Esophagus squamous epithelium (tissue), 5 donors: ENCODE measurements at regions not wholly inside any gene's neighbourhood (a gene's known extent, or its start where the extent isn't known, plus 50 kb on each side); places are given as distances from the start of the nearest gene placed in this dataset.
A peak's percentile ranks its signal among the peaks of the same experiment; 100 is the strongest.

Experiments
- DNase-seq: peaks from one replicate; lab custom pipeline; 2025; lab: John Stamatoyannopoulos, UW
- H3K27ac ChIP-seq, 4 donors: fragments of 200-600 bp; sonication (generic); one replicate each; pipeline ENCODE4 v1.5.1; 2016 to 2019; ENCODE audit warnings: mild to moderate bottlenecking in 1 of 4
- H3K27me3 ChIP-seq, 4 donors: fragments of 200-600 bp; sonication (generic); 1 replicate in 3 of 4; 2 replicates in 1 of 4; pipeline versions ENCODE4 v1.5.1 to v1.6.0; 2017 to 2021; ENCODE audit warnings: antibody characterized with exemption in 1 of 4
- H3K36me3 ChIP-seq, 3 donors: fragments of 200-600 bp; sonication (generic); one replicate each; pipeline ENCODE4 v1.5.1; 2016 to 2019
- H3K4me1 ChIP-seq, 3 donors: fragments of 200-600 bp; sonication (generic); one replicate each; pipeline ENCODE4 v1.5.1; 2017 to 2019
- H3K4me3 ChIP-seq, 4 donors: fragments of 200-600 bp; sonication (generic); 1 replicate in 3 of 4; 2 replicates in 1 of 4; pipeline ENCODE4 v1.5.1; 2016 to 2019; ENCODE audit warnings: mild to moderate bottlenecking in 2 of 4, moderate library complexity in 1 of 4
- H3K9me3 ChIP-seq, 3 donors: fragments of 200-600 bp; sonication (generic); one replicate each; pipeline ENCODE4 v1.5.1; 2016 to 2019
- CTCF ChIP-seq, 6 experiments: fragments of 450-650 bp in 4 of 6; fragments of 200-600 bp in 2 of 6; sonication (generic) in 2 of 6; IDR thresholded peaks; one replicate each; pipeline ENCODE4 v1.5.1; 2016 to 2019; ENCODE audit warnings: antibody characterized with exemption in 6 of 6, mild to moderate bottlenecking in 4 of 6, moderate library complexity in 4 of 6
- POLR2A ChIP-seq, 4 donors: fragments of 450-650 bp; IDR thresholded peaks; one replicate each; pipeline ENCODE4 v1.6.1; 2017; ENCODE audit warnings: antibody characterized with exemption in 4 of 4, mild to moderate bottlenecking in 4 of 4, moderate library complexity in 3 of 4
- WGBS, 2 donors: methylation state at CpG; one replicate each; pipeline ENCODE4 v1.1.5; 2018; 5-methylcytosine and 5-hydroxymethylcytosine counted together
- intact Hi-C: fragments of 100-400 bp; cut with DNase I; formaldehyde crosslinking; loops from one replicate; pipeline ENCODE4 v1.15.0; 2022
- donor health status: DM: yes; HTN: yes; CAD: no.

GRCh38 chr3:59609657-59610348 lies 560.0 kb upstream of the CFAP20DC start:
- Histone ChIP-seq H3K27me3 (no peaks in the 10 kb centered on the region), H3K4me1 (peaks cover 0 to 16% (median 7%) of the 10 kb centered on the region in 3 donors), H3K9me3 (no peaks in the 10 kb centered on the region), H3K27ac (peak overlapping the region in 1 of 4 donors; percentile 40), H3K36me3 (no peaks in the 10 kb centered on the region), H3K4me3 (no peak overlapping the region)
- WGBS, 2 donors: 40 to 83% methylated on average over 6 of the region's 6 CpGs
- intact Hi-C loops: no loop called here
- TF ChIP-seq CTCF (IDR thresholded peaks at IDR 0.05): no peak
- TF ChIP-seq POLR2A (IDR thresholded peaks at IDR 0.05): no peak
- DNase-seq: no peak

DNA sequence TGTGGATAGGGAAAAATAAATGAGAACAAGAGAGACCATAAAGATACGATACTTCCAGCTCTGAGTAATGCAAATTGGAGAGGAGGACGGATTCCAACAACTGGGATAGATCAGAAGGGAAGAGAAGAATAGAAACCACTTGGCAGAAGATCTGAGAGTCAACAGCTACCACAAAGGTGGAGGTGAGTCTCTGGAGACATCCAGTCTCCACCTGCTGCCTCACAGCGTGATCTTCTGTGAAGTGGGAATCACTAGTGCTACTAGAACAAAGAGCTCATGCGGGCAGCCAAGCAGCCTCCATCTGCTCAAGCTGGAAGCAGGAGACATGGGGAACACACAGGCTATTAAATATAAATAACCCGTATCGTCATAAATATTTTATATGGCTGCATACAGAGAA lies 558.5 kb upstream of the CFAP20DC start:
- H3K9me3 ChIP-seq: no peaks in the 10 kb centered on the region
- 60 to 69% methylated on average over 6 of the region's 6 CpGs for WGBS, 2 donors
- TF ChIP-seq CTCF (IDR thresholded peaks at IDR 0.05) (no peak), POLR2A (IDR thresholded peaks at IDR 0.05) (no peak)
- no peak overlapping the region for H3K4me3 ChIP-seq
- no peak overlapping the region for H3K27ac ChIP-seq
- no peaks in the 10 kb centered on the region for H3K27me3 ChIP-seq
- H3K4me1 ChIP-seq: peaks cover 0 to 16% (median 7%) of the 10 kb centered on the region in 3 donors
- intact Hi-C loops: no loop called here
- no peaks in the 10 kb centered on the region for H3K36me3 ChIP-seq
- DNase-seq: no peak

- no peaks in the 10 kb centered on the region for H3K9me3 ChIP-seq
- no peak overlapping the region for H3K4me3 ChIP-seq
- intact Hi-C loops: no loop called here
- no peak for TF ChIP-seq POLR2A (IDR thresholded peaks at IDR 0.05)
- TF ChIP-seq CTCF (IDR thresholded peaks at IDR 0.05): no peak
- no peak overlapping the region for H3K27ac ChIP-seq
- 10 to 64% methylated on average over 1 of the region's 1 CpG for WGBS, 2 donors
- H3K4me1 ChIP-seq: peaks cover 0 to 16% (median 7%) of the 10 kb centered on the region in 3 donors
- DNase-seq: no peak
- no peaks in the 10 kb centered on the region for H3K27me3 ChIP-seq
- H3K36me3 ChIP-seq: no peaks in the 10 kb centered on the region
Observed at GRCh38 chr3:59607656-59608055, 557.8 kb upstream of the CFAP20DC start.

DNA sequence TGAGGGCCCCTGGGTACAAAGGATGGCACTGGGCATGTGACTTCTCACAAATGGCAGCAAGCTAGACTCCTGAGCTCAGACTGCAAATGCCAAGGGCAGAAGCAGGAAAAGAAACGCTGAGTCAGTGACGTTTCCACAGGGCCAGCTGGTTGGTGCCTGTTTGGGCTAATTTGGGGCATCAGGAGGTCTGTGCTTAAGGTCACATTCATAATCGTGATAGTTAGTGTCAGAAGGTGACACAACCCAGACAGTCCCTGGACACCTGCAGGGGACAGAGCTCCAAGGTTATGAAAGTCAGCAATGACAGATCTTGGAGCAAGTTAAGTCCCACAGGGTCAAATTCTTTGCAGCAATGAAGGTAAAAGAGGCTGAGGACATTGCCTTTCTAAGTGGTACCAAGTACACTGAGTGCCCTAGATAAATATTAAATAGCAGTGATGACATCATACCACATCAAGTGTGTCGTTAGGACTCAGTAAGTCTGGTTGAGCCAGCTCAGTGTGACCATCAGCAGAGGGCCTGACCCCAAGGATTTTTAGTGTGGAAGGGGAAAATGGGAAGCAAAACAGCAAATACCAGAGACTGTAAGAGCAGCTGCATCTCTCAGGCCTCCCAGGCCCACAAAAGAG lies 556.9 kb upstream of the CFAP20DC start:
- Histone ChIP-seq H3K36me3 (no peaks in the 10 kb centered on the region), H3K4me3 (no peak overlapping the region), H3K27ac (no peak overlapping the region), H3K4me1 (peaks cover 0 to 16% (median 7%) of the 10 kb centered on the region in 3 donors), H3K9me3 (no peaks in the 10 kb centered on the region), H3K27me3 (no peaks in the 10 kb centered on the region)
- no peak for DNase-seq
- 63 to 70% methylated on average over 3 to 4 of the region's 4 CpGs for WGBS, 2 donors
- no peak for TF ChIP-seq POLR2A (IDR thresholded peaks at IDR 0.05)
- no peak for TF ChIP-seq CTCF (IDR thresholded peaks at IDR 0.05)
- intact Hi-C loops: no loop called here

- Histone ChIP-seq H3K4me3 (no peak overlapping the region), H3K4me1 (peaks cover 0 to 16% (median 7%) of the 10 kb centered on the region in 3 donors), H3K27ac (no peak overlapping the region), H3K9me3 (no peaks in the 10 kb centered on the region), H3K27me3 (no peaks in the 10 kb centered on the region), H3K36me3 (no peaks in the 10 kb centered on the region)
- WGBS, 2 donors: 96 to 98% methylated on average over 5 of the region's 5 CpGs
- no peak for TF ChIP-seq POLR2A (IDR thresholded peaks at IDR 0.05)
- no peak for TF ChIP-seq CTCF (IDR thresholded peaks at IDR 0.05)
- DNase-seq: no peak
- intact Hi-C loops: no loop called here
Observed at GRCh38 chr3:59605944-59606534, 556.2 kb upstream of the CFAP20DC start.
